HG02943 (cell line): ENCODE measurements at regions not wholly inside any gene's neighbourhood (a gene's known extent, or its start where the extent isn't known, plus 50 kb on each side); places are given as distances from the start of the nearest gene placed in this dataset.

Source experiments
- ATAC-seq: cut with Tn5 transposase; IDR thresholded peaks from one replicate; pipeline ENCODE4 v1.9.1; 2021; ENCODE audit warnings: mild to moderate bottlenecking, low read depth, moderate library complexity; ENCODE audit not compliant: unreplicated experiment

- no peak for ATAC-seq
These were observed 350.3 kb upstream of the ACTBL2 start for GRCh38 chr5:57832875-57833274.

DNA sequence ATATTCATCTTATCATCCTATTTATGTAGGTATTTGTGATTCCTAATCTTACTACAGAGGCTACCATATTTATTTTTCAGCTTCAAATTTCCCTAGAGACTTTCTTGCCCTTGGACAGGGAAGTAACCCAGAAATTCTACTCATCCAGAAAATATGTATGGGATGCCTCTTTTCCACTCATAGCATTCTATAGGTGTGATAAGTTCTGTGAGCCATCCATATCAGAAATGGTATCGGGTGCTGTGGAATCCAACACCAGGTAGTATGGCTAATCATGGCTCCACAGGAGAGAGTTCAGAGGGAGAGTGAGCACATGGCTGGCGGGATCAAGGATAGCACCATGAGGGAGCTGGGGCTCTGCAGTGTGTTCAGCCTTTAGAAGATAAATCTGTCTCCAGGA is 349.3 kb upstream of the ACTBL2 start:
- no peak for ATAC-seq

- ATAC-seq: no peak
These were observed 348.5 kb upstream of the ACTBL2 start for GRCh38 chr5:57831090-57831489.

DNA sequence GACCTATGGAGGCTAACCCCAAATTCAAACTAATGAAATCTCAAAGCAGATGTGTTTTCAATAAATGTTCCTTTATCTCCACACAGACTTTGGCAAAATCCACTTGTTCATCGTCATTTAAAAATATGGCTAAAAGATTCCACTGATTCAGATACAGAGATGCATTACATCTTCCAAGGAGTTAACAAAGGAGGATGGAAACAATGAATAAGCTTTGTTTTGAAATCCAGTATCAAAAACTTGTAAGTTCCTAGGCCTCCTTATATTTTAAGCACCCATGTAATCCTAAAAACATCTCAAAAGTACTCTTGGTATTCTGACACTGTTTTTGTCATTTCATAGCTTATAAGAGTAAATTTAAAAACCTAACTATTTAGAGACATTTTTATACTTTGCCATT is 345.6 kb upstream of the ACTBL2 start:
- no peak for ATAC-seq

GRCh38 chr5:57825031-57825686 is 342.5 kb upstream of the ACTBL2 start:
- no peak for ATAC-seq

DNA sequence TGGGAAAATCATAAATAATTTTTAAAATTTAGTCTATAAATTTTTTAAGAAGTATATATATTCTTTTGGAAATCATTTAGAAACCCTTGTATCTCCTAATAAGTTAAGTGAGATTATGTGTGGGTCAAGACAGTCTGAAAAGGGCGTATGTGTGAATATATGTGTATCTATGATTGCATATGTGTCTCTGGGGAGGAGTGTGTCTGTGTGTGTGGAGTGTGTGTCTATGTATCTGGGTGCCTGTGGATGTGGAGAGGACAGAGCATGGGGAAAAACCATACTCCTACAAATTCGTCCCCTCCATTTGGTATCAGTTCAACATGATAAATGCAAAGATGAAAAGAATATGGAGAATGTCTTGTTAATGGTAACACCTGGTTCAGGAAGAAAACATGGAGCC is 342.0 kb upstream of the ACTBL2 start:
- no peak for ATAC-seq

DNA sequence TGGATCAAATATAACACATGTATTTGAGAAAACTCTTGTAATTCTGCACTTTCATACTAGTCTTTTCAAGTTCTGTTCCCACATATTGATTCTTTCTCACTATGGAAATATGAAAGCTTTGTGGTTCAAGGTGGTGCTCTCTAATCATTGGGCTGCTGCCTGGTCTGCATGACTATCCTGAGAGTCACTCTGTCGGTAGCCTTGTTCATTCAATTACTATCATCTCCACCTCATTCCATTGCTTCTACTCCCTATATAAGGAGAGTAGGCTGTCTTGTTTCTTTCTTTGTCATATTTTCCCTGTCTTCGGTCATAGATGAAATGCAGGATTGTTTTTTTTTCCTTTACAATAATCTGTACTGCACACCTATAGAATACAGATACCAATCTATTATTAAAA is 341.4 kb upstream of the ACTBL2 start:
- ATAC-seq: no peak

DNA sequence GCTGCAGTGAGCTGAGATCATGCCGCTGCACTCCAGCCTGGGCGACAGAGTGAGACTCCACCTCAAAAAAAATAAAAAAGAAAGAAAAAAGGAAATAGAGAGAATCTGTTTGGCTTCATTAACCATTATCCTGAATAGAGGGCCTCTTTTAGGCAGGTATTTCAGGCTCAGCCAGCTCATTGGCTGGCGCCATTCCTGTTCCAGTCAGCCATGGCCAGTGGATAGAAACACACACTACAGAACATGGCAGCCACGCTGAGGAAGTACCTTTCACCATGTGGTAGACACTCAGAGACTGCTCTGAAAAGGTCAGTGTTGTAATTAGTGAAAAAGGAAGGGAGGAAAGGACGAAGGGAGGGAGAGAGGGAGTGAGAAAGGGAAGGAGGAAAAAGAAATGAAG is 340.0 kb upstream of the ACTBL2 start:
- no peak for ATAC-seq

DNA sequence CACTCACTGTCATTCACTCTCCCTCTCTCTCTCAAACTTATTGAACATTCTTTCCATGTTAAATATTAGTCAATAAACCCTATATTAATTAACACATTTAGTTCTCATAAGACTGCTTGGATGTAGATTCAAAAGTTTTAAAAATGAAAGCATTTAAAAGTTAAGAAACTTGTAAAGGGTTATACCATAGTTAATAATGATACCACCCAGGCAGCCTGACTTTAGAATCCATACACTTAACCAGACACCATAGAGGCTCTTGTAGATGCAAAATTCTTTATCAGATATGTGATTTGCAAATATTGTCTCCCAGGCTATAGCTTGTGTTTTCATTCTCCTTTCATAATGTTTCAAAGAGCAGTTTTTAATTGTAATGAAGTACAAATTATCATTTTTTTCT is 335.8 kb upstream of the ACTBL2 start:
- no peak for ATAC-seq

DNA sequence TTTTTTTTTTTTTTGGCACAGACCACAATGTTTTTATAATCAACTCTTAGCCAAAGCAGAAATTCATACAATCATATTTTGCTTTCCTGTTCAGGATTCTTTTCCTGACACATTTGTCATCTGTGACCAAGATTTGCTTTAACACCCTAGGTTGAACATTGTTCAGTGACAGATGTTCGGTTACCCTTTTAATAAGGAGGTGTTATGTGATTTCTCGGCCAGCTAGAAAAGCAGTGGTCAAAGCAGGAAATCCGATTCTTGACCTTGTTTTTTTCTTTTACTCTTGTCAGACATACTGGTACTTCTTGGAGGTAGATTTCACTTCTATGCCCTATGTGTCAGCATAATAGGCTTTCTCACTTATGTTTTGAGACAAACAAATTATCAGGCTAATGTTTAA is 335.3 kb upstream of the ACTBL2 start:
- ATAC-seq: no peak

DNA sequence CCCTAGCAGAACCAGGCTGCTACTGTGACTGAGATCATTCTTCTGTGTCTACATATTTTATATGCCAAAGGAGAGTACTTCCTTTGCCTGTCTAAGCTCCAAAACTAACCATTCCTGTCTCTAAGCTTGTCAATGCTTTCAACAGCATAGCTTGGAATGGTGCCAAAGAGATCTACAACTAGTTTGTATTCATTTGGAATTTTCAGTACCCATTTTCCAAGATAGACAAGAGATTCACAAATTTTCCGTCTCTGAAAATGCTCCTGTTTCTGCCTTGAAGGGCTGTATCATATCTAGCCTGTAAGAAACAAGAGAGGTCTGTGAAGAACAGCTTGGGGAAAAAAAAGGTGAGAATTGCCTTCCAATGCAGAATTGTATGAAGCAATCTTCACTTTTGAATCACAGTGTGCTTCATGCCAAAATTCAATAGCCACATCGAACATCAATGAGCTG is 334.4 kb upstream of the ACTBL2 start:
- ATAC-seq: no peak

DNA sequence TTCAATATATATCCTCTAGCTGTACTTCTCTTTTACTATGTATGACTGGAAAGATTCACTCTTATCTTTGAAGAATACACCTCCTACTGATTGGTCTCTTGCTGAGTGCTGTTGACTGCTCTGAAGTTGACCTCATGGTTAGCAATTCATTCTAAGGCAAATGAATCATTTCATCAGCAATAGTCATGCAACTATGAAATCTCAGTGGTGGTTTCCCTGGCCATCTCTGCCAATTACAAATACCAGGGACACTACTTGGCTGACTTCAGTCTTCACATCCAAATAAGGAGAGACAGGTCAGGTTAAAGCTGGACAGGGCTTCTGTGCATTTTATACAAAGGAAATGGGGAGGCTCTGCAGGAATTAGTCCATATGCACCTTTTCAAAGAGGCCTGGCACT is 333.5 kb upstream of the ACTBL2 start:
- no peak for ATAC-seq

GRCh38 chr5:57805732-57806131 is 323.1 kb upstream of the ACTBL2 start:
- ATAC-seq: no peak

GRCh38 chr5:57805170-57805569 is 322.6 kb upstream of the ACTBL2 start:
- ATAC-seq: no peak

GRCh38 chr5:57804505-57804904 is 321.9 kb upstream of the ACTBL2 start:
- ATAC-seq: no peak

DNA sequence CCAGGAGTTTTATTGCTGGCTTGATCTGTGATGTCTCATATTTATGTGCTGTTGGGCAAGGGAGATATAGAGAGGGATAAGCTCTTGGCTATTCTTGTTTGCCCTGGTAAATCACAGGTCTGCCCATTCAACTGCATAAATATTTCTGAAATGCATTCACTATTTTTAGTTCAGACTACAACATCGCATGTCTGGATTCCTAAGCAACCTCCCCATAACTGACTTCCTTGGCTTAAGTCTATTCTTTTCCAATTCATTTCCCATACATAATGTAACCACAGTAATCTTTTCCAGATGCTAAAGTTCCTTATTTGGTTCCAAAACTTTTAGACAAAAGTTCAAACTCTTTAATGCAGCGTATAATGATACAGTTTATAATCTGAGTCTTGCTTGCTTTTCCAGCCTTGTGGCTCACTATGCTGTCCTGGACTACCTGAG is 321.4 kb upstream of the ACTBL2 start:
- no peak for ATAC-seq

DNA sequence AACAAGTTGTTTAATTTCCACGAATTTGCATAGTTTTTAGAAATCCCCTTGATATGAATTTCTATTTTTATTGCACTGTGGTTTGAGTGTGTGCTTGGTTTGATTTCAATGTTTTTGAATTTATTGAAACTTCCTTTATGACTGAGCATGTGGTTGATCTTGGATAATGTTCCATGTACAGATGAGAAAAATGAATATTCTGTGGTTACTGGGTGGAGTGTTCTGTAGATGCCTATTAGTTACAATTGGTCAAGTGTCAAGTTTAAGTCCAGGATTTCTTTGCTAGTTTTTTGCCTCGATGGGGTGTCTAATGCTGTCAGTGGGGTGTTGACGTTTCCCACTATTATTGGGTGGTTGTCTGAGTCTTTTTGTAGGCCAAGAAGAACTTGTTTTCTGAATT is 319.5 kb upstream of the ACTBL2 start:
- ATAC-seq: no peak

DNA sequence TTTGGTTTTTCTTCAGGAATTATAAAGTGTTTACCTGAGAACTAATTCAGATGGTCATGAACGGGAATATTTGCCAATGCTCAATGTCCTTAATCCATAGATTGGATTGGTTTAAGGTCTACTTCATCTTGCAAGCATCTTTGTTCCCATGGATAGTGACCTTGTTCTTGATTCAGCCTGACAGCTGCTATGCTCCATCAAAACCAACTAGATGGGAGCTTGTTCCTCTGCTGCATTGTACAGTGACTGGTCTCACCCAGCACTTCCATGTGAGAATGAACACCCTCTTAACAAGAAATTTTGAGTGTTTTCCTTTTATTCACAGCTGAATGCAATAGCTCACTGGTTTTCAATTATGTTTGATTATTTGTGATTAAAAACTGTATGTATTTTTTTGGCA is 312.6 kb upstream of the ACTBL2 start:
- ATAC-seq: no peak

GRCh38 chr5:57791875-57792274 is 309.3 kb upstream of the ACTBL2 start:
- no peak for ATAC-seq

DNA sequence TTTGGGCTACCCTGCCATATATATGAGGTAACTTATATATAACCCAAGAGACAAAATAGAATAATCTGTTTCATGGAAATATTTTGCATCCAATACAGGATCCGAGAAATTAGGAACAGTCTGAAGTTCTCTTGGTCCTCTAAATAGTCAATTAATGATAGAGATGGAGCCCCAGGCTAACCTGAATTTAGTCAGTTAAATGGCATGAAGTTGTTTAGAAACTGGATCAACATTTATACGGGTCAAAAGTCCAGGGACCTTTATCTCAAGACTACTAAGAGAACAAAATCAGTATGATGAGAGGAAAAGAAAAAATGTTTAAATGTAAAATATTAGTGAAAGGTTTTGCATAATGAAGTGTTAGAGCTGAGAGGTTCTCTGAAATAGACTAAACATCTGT is 303.3 kb upstream of the ACTBL2 start:
- no peak for ATAC-seq

DNA sequence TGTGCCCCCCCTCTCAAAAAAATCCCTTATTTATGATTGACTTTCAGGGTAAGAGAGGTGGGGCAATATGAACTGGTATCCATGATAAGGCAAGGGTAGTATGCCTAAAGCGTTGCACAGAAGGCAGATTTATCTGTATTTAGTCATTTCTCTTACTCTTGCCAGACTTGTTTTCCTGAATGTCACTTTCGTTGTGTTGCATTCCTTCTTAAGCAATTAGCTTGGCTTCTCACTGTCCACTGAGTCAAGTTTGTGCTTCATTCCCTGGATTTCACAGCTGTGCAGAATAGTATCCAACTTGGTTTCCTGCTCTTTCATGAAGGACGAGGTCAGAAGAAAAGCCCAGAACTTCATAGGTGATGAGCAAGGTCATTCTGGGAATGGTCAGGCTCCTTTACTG is 301.5 kb upstream of the ACTBL2 start:
- ATAC-seq: no peak

DNA sequence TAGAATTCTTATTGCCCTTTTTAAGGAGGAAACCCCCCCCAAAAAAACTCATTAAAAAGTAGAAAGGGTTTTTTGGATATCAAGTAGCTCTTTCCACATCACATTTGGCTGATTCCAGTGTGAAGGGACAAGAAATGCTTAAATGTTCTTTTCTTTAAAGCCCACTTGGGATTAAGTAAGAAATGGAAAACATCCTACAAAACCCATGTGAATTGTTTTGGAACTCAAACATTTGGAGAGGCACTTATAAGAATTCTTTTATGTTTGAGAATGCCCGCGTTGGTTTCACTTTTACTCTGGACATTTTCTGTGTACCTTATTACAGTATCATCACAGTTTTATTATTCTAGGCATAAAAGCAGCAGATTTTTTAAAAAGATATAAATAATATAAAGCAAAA is 301.1 kb upstream of the ACTBL2 start:
- no peak for ATAC-seq

GRCh38 chr5:57780961-57781325 is 298.3 kb upstream of the ACTBL2 start:
- ATAC-seq: no peak
